ENCODE measurements at regions not wholly inside any gene's neighbourhood (a gene's known extent, or its start where the extent isn't known, plus 50 kb on each side); places are given as distances from the start of the nearest gene placed in this dataset.

GRCh38 chrX:5474282-5474681 is 754.4 kb downstream of the NLGN4X start:
- Histone ChIP-seq H3K36me3 (ENCODE audit: control insufficient read depth in 2 of 2, extremely low read depth in 1 of 2, insufficient read depth in 2 of 2, low read length in 2 of 2) (no peaks in the 10 kb centered on the region), H3K9me1 (replicated peaks; ENCODE audit: control insufficient read depth, extremely low read depth, insufficient read depth, low read length) (no peaks in the 10 kb centered on the region), H3K79me2 (ENCODE audit: control insufficient read depth, insufficient read depth, low read length) (no peaks in the 10 kb centered on the region), H3K27me3 (ENCODE audit: control insufficient read depth in 2 of 2, insufficient read depth in 2 of 2, low read length in 2 of 2) (no peaks in the 10 kb centered on the region), H3K4me3 (replicated peaks in 1 of 3; ENCODE audit: insufficient read depth in 1 of 3, low read depth in 1 of 3, low read length in 3 of 3) (no peak overlapping the region), H3K9ac (replicated peaks; ENCODE audit: extremely low read depth, insufficient read depth, low read length) (no peak overlapping the region), H3K4me2 (ENCODE audit: insufficient read depth, low read length) (no peak overlapping the region), H3K27ac (ENCODE audit: insufficient read depth, low read depth, low read length) (no peak overlapping the region), H3K9me3 (replicated peaks; ENCODE audit: control insufficient read depth, insufficient read depth, low read length) (no peaks in the 10 kb centered on the region), H4K20me1 (replicated peaks; ENCODE audit: control insufficient read depth, extremely low read depth, insufficient read depth, low read length) (no peaks in the 10 kb centered on the region), H3K4me1 (ENCODE audit: control insufficient read depth, extremely low read depth, insufficient read depth, low read length) (no peaks in the 10 kb centered on the region), H2AFZ (ENCODE audit: low read depth, low read length) (no peak overlapping the region)
- DNase-seq (ENCODE audit: low read depth, low spot score) (no peak), FAIRE-seq (no peak)
- no TSS peak for BruUV-seq (replicated peaks)
- POLR2A ChIA-PET: no interaction called here
- intact Hi-C loops (cut with micrococcal nuclease): no loop called here
- CTCF ChIA-PET: no interaction called here
- dilution Hi-C loops (cut with MboI; ENCODE audit: extremely low pct_ligation_motif_present, low sequenced_read_pairs): no loop called here
- TF ChIP-seq FOS (IDR thresholded peaks at IDR 0.05; ENCODE audit: borderline replicate concordance, insufficient read depth, low read length) (no peak), CTCF (IDR thresholded peaks at IDR 0.05; ENCODE audit: extremely low read depth in 1 of 2, insufficient read depth in 1 of 2, low read depth in 1 of 2, low read length in 2 of 2) (no peak), GATA2 (IDR thresholded peaks at IDR 0.05; ENCODE audit: insufficient read depth, insufficient read length, low read depth, low read length) (no peak), EZH2 (IDR thresholded peaks at IDR 0.05; ENCODE audit: borderline replicate concordance, low read depth, low read length, severe bottlenecking) (no peak), POLR2AphosphoS5 (IDR thresholded peaks at IDR 0.05; ENCODE audit: insufficient read depth, low read depth, low read length) (no peak), MAX (IDR thresholded peaks at IDR 0.05; ENCODE audit: insufficient read depth, insufficient read length) (no peak), MYC (IDR thresholded peaks at IDR 0.05; ENCODE audit: low read depth, low read length) (no peak), POLR2A (IDR thresholded peaks at IDR 0.05; ENCODE audit: low read depth, low read length) (no peak), JUN (IDR thresholded peaks at IDR 0.05; ENCODE audit: borderline replicate concordance, insufficient read depth, insufficient read length, low read depth) (no peak)
